ENCODE measurements at regions not wholly inside any gene's neighbourhood (a gene's known extent, or its start where the extent isn't known, plus 50 kb on each side); places are given as distances from the start of the nearest gene placed in this dataset.

- DNase-seq (ENCODE audit: low spot score in 2 of 2): no peak
- intact Hi-C loops (cut with DNase I): no loop called here
- TF ChIP-seq CTCF (IDR thresholded peaks at IDR 0.05): no peak
- Histone ChIP-seq H3K4me1 (peaks cover 0 to 9% of the 10 kb centered on the region in 2 donors), H3K4me3 (no peak overlapping the region), H3K36me3 (no peaks in the 10 kb centered on the region), H3K27me3 (no peaks in the 10 kb centered on the region), H3K9me3 (no peaks in the 10 kb centered on the region), H3K27ac (no peak overlapping the region)
These were observed 422.2 kb downstream of the ZNF385D start for GRCh38 chr3:21328711-21329390.

GRCh38 chr3:21326704-21327475 is 424.1 kb downstream of the ZNF385D start:
- no peak for TF ChIP-seq CTCF (IDR thresholded peaks at IDR 0.05)
- Histone ChIP-seq H3K4me1 (peaks cover 0 to 9% of the 10 kb centered on the region in 2 donors), H3K36me3 (no peaks in the 10 kb centered on the region), H3K4me3 (no peak overlapping the region), H3K27ac (peak overlapping the region; percentile 39 to 41), H3K27me3 (no peaks in the 10 kb centered on the region), H3K9me3 (no peaks in the 10 kb centered on the region)
- intact Hi-C loops (cut with DNase I): no loop called here
- DNase-seq (ENCODE audit: low spot score in 2 of 2): no peak

- no peak overlapping the region for H3K4me3 ChIP-seq
- intact Hi-C loops (cut with DNase I): no loop called here
- H3K27ac ChIP-seq: no peak overlapping the region
- no peak for TF ChIP-seq CTCF (IDR thresholded peaks at IDR 0.05)
- H3K27me3 ChIP-seq: no peaks in the 10 kb centered on the region
- no peaks in the 10 kb centered on the region for H3K4me1 ChIP-seq
- H3K9me3 ChIP-seq: no peaks in the 10 kb centered on the region
- DNase-seq (ENCODE audit: low spot score in 2 of 2): no peak
- no peaks in the 10 kb centered on the region for H3K36me3 ChIP-seq
These were observed 436.3 kb downstream of the ZNF385D start for GRCh38 chr3:21314688-21315087.

- H3K9me3 ChIP-seq: no peaks in the 10 kb centered on the region
- H3K27me3 ChIP-seq: no peaks in the 10 kb centered on the region
- H3K4me1 ChIP-seq: no peaks in the 10 kb centered on the region
- TF ChIP-seq CTCF (IDR thresholded peaks at IDR 0.05): no peak
- no peak overlapping the region for H3K27ac ChIP-seq
- H3K4me3 ChIP-seq: no peak overlapping the region
- intact Hi-C loops (cut with DNase I): no loop called here
- no peak for DNase-seq (ENCODE audit: low spot score in 2 of 2)
- no peaks in the 10 kb centered on the region for H3K36me3 ChIP-seq
These were observed 440.1 kb downstream of the ZNF385D start for GRCh38 chr3:21310891-21311290.

GRCh38 chr3:21310161-21310560 is 440.8 kb downstream of the ZNF385D start:
- Histone ChIP-seq H3K9me3 (no peaks in the 10 kb centered on the region), H3K4me1 (no peaks in the 10 kb centered on the region), H3K27ac (no peak overlapping the region), H3K36me3 (no peaks in the 10 kb centered on the region), H3K4me3 (no peak overlapping the region), H3K27me3 (no peaks in the 10 kb centered on the region)
- DNase-seq (ENCODE audit: low spot score in 2 of 2): no peak
- TF ChIP-seq CTCF (IDR thresholded peaks at IDR 0.05): no peak
- intact Hi-C loops (cut with DNase I): no loop called here

Data from ascending aorta (tissue), 2 donors.